PC-3 (cell line): ENCODE measurements at regions not wholly inside any gene's neighbourhood (a gene's known extent, or its start where the extent isn't known, plus 50 kb on each side); places are given as distances from the start of the nearest gene placed in this dataset.

Experiments
- EZH2 ChIP-seq: fragments of 300-600 bp; sonication (generic); IDR thresholded peaks from one replicate; pipeline ENCODE4 v1.6.1; 2017; ENCODE audit warnings: antibody characterized with exemption, mild to moderate bottlenecking, low read length; ENCODE audit not compliant: unreplicated experiment
- TF ChIP-seq, protein P1 (sequence below): fragments of 300-600 bp; sonication (generic); conservative IDR thresholded peaks from 2 replicates; pipeline ENCODE4 v1.5.1; 2017; ENCODE audit warnings: antibody characterized with exemption, low read depth, mild to moderate bottlenecking, low read length

GRCh38 chr6:12593771-12594529 lies 122.6 kb upstream of the PHACTR1 start:
- TF ChIP-seq EZH2: no peak
- TF ChIP-seq, protein P1, sequence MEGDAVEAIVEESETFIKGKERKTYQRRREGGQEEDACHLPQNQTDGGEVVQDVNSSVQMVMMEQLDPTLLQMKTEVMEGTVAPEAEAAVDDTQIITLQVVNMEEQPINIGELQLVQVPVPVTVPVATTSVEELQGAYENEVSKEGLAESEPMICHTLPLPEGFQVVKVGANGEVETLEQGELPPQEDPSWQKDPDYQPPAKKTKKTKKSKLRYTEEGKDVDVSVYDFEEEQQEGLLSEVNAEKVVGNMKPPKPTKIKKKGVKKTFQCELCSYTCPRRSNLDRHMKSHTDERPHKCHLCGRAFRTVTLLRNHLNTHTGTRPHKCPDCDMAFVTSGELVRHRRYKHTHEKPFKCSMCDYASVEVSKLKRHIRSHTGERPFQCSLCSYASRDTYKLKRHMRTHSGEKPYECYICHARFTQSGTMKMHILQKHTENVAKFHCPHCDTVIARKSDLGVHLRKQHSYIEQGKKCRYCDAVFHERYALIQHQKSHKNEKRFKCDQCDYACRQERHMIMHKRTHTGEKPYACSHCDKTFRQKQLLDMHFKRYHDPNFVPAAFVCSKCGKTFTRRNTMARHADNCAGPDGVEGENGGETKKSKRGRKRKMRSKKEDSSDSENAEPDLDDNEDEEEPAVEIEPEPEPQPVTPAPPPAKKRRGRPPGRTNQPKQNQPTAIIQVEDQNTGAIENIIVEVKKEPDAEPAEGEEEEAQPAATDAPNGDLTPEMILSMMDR: no peak
